NB4 (cell line): ENCODE measurements at regions not wholly inside any gene's neighbourhood (a gene's known extent, or its start where the extent isn't known, plus 50 kb on each side); places are given as distances from the start of the nearest gene placed in this dataset.

Experiments
- DNase-seq: peaks from one replicate; pipeline ENCODE4 v3.0.0; 2010; ENCODE audit warnings: low read depth
- H3K4me3 ChIP-seq: one replicate; pipeline ENCODE4 v1.5.1; 2011; ENCODE audit warnings: mild to moderate bottlenecking, low read depth, low read length, moderate library complexity
- CTCF ChIP-seq: IDR thresholded peaks from one replicate; pipeline ENCODE4 v1.5.1; 2012; ENCODE audit warnings: low read depth, low read length
- MAX ChIP-seq: IDR thresholded peaks from 2 replicates; pipeline ENCODE4 v1.6.1; 2011; ENCODE audit warnings: low read depth, low read length
- MYC ChIP-seq: IDR thresholded peaks from 2 replicates; pipeline ENCODE4 v1.6.1; 2011; ENCODE audit warnings: low read depth, low read length
- POLR2A ChIP-seq: IDR thresholded peaks from 2 replicates; pipeline ENCODE4 v1.6.1; 2011; ENCODE audit warnings: mild to moderate bottlenecking; ENCODE audit not compliant: insufficient read length; ENCODE audit errors: extremely low read depth

GRCh38 chr7:41832941-41833340, 130.1 kb upstream of the INHBA start:
- TF ChIP-seq POLR2A (no peak), MYC (no peak), CTCF (no peak), MAX (no peak)
- DNase-seq: no peak
- H3K4me3 ChIP-seq: no peak overlapping the region

GRCh38 chr7:41830271-41830670, 127.4 kb upstream of the INHBA start:
- TF ChIP-seq MAX (no peak), CTCF (no peak), POLR2A (no peak), MYC (no peak)
- no peak for DNase-seq

GRCh38 chr7:41828911-41829310, 126.0 kb upstream of the INHBA start:
- TF ChIP-seq POLR2A (no peak), CTCF (no peak), MYC (no peak), MAX (no peak)
- no peak overlapping the region for H3K4me3 ChIP-seq
- DNase-seq: no peak

More at GRCh38 chr7:41830271-41830670, 127.4 kb upstream of the INHBA start:
- no peak overlapping the region for H3K4me3 ChIP-seq

- DNase-seq: no peak
- no peak for TF ChIP-seq MYC
- no peak for TF ChIP-seq POLR2A
- TF ChIP-seq MAX: no peak
- TF ChIP-seq CTCF: no peak
- H3K4me3 ChIP-seq: no peak overlapping the region
Observed at GRCh38 chr7:41826641-41827040, 123.8 kb upstream of the INHBA start.

GRCh38 chr7:41825927-41826480, 123.1 kb upstream of the INHBA start:
- TF ChIP-seq MYC (no peak), MAX (no peak), POLR2A (no peak), CTCF (no peak)
- DNase-seq: no peak
- no peak overlapping the region for H3K4me3 ChIP-seq

- no peak overlapping the region for H3K4me3 ChIP-seq
- TF ChIP-seq MYC: peak; percentile 74; the same call in 1 of the 2 replicates
- TF ChIP-seq CTCF: no peak
- peak; percentile 68; the same call in 1 of the 2 replicates for TF ChIP-seq MAX
- TF ChIP-seq POLR2A: no peak
- peak; percentile 82 for DNase-seq
Observed at GRCh38 chr7:41824284-41824683, 121.4 kb upstream of the INHBA start.
